Endodermal cell (in vitro differentiated cells): ENCODE measurements at regions not wholly inside any gene's neighbourhood (a gene's known extent, or its start where the extent isn't known, plus 50 kb on each side); places are given as distances from the start of the nearest gene placed in this dataset.

Experiments used
- DNase-seq: peaks from one replicate; pipeline ENCODE4 v3.0.0-alpha.2; 2017
- H3K27ac ChIP-seq: 2 replicates; pipeline ENCODE4 v1.5.1; 2013; ENCODE audit warnings: mild to moderate bottlenecking, low read depth, low read length, moderate library complexity
- H3K27me3 ChIP-seq: 2 replicates; pipeline ENCODE4 v1.6.1; 2013; ENCODE audit warnings: mild to moderate bottlenecking, low read length, moderate library complexity; ENCODE audit not compliant: insufficient read depth, control insufficient read depth, poor library complexity, severe bottlenecking
- H3K36me3 ChIP-seq: 2 replicates; pipeline ENCODE4 v1.7.0; 2013; ENCODE audit warnings: mild to moderate bottlenecking, low read length, moderate library complexity; ENCODE audit not compliant: control insufficient read depth, insufficient read depth
- H3K4me1 ChIP-seq: one replicate; pipeline ENCODE4 v1.7.0; 2013; ENCODE audit warnings: low read length; ENCODE audit not compliant: control insufficient read depth, insufficient read depth
- H3K4me3 ChIP-seq: 2 replicates; pipeline ENCODE4 v1.5.1; 2013; ENCODE audit warnings: mild to moderate bottlenecking, low read length, moderate library complexity
- H3K9ac ChIP-seq: 2 replicates; pipeline ENCODE4 v1.6.1; 2013; ENCODE audit warnings: mild to moderate bottlenecking, low read length, moderate library complexity; ENCODE audit not compliant: poor library complexity, severe bottlenecking; ENCODE audit errors: extremely low read depth
- H3K9me3 ChIP-seq: 2 replicates; pipeline ENCODE4 v1.6.1; 2013; ENCODE audit warnings: mild to moderate bottlenecking, low read length, moderate library complexity; ENCODE audit not compliant: control insufficient read depth
- H3K27ac Mint-ChIP-seq: 2 replicates; pipeline ENCODE4 v1.8.0; 2020; ENCODE audit warnings: mixed read lengths
- H3K27me3 Mint-ChIP-seq: 2 replicates; pipeline ENCODE4 v1.8.0; 2021; ENCODE audit warnings: mild to moderate bottlenecking, mixed read lengths; ENCODE audit not compliant: insufficient read depth
- H3K36me3 Mint-ChIP-seq: 2 replicates; pipeline ENCODE4 v1.8.0; 2020; ENCODE audit warnings: low read depth, mixed read lengths
- H3K4me1 Mint-ChIP-seq: 2 replicates; pipeline ENCODE4 v1.8.0; 2020; ENCODE audit warnings: mixed read lengths
- H3K4me3 Mint-ChIP-seq: 2 replicates; pipeline ENCODE4 v1.8.0; 2020; ENCODE audit warnings: mild to moderate bottlenecking, moderate library complexity, mixed read lengths
- H3K9me3 Mint-ChIP-seq: 2 replicates; pipeline ENCODE4 v1.8.0; 2020; ENCODE audit warnings: mild to moderate bottlenecking, mixed read lengths
- CTCF ChIP-seq: fragments of 200-600 bp; sonication (generic); conservative IDR thresholded peaks from 2 replicates; pipeline ENCODE4 v1.5.0; 2021; ENCODE audit warnings: antibody characterized with exemption, mild to moderate bottlenecking
- WGBS, 2 experiments: methylation state at CpG; one replicate each; pipeline versions ENCODE4 v1.1.5 to v1.1.7; 2013; ENCODE audit warnings: missing lambda C conversion rate in 2 of 2, mixed read lengths in 1 of 2; ENCODE audit not compliant: insufficient coverage in 1 of 2, insufficient read length in 1 of 2; 5-methylcytosine and 5-hydroxymethylcytosine counted together

GRCh38 chr5:161602736-161603135 lies 56.2 kb upstream of the GABRB2 start:
- WGBS, 2 experiments = 95 to 100% methylated on average over 1 of the region's 2 CpGs

GRCh38 chr5:161600156-161600555 lies 53.6 kb upstream of the GABRB2 start:
- H3K4me1 ChIP-seq = no peaks in the 10 kb centered on the region
- no peak overlapping the region for H3K27ac ChIP-seq
- peak; percentile 39 for DNase-seq
- H3K4me3 ChIP-seq = no peak overlapping the region
- no peaks in the 10 kb centered on the region for H3K36me3 Mint-ChIP-seq
- H3K9ac ChIP-seq = no peak overlapping the region
- H3K27me3 ChIP-seq = no peaks in the 10 kb centered on the region
- H3K27ac Mint-ChIP-seq = no peak overlapping the region
- 84 to 100% methylated on average over 1 to 3 of the region's 3 CpGs for WGBS, 2 experiments
- no peak for TF ChIP-seq CTCF
- peaks cover 3% of the 10 kb centered on the region for H3K9me3 Mint-ChIP-seq
- H3K27me3 Mint-ChIP-seq = no peaks in the 10 kb centered on the region
- H3K4me1 Mint-ChIP-seq = no peaks in the 10 kb centered on the region
- no peak overlapping the region for H3K4me3 Mint-ChIP-seq
- H3K36me3 ChIP-seq = no peaks in the 10 kb centered on the region
- no peaks in the 10 kb centered on the region for H3K9me3 ChIP-seq

More at GRCh38 chr5:161602736-161603135, 56.2 kb upstream of the GABRB2 start:
- no peaks in the 10 kb centered on the region for H3K27me3 Mint-ChIP-seq
- H3K4me1 Mint-ChIP-seq = no peaks in the 10 kb centered on the region
- no peaks in the 10 kb centered on the region for H3K4me1 ChIP-seq
- no peaks in the 10 kb centered on the region for H3K36me3 Mint-ChIP-seq
- H3K27ac ChIP-seq = no peak overlapping the region
- no peak for DNase-seq
- H3K4me3 ChIP-seq = no peak overlapping the region
- no peaks in the 10 kb centered on the region for H3K36me3 ChIP-seq
- no peaks in the 10 kb centered on the region for H3K9me3 ChIP-seq
- H3K27ac Mint-ChIP-seq = no peak overlapping the region
- no peak overlapping the region for H3K9ac ChIP-seq
- TF ChIP-seq CTCF = no peak
- H3K4me3 Mint-ChIP-seq = no peak overlapping the region
- H3K27me3 ChIP-seq = no peaks in the 10 kb centered on the region
- no peaks in the 10 kb centered on the region for H3K9me3 Mint-ChIP-seq

DNA sequence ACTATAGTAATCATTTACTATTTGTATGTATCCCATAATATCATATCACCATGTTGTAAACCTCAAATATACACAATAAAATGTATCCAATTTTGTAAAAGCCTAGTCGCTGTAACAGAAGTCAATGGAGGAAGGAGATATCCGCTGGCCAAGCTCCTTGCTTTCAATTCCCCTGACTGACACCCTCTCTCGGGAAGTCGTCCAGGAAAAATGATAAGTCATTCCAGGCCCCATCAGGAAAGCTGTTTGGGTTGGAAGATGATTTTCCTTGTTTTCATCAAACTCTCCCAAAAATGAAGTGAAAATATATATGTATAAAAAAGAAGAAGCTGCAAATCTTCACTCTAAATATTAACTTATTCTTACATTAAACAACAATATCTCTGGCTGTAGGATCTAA lies 52.2 kb upstream of the GABRB2 start:
- no peaks in the 10 kb centered on the region for H3K4me1 Mint-ChIP-seq
- H3K27me3 Mint-ChIP-seq = no peaks in the 10 kb centered on the region
- Histone ChIP-seq H3K4me3 (no peak overlapping the region), H3K27me3 (no peaks in the 10 kb centered on the region), H3K4me1 (no peaks in the 10 kb centered on the region), H3K9ac (no peak overlapping the region), H3K36me3 (no peaks in the 10 kb centered on the region), H3K27ac (no peak overlapping the region), H3K9me3 (no peaks in the 10 kb centered on the region)
- H3K27ac Mint-ChIP-seq = no peak overlapping the region
- peaks cover 3% of the 10 kb centered on the region for H3K9me3 Mint-ChIP-seq
- WGBS, 2 experiments = 97 to 100% methylated on average over 4 of the region's 4 CpGs
- H3K36me3 Mint-ChIP-seq = no peaks in the 10 kb centered on the region
- TF ChIP-seq CTCF = no peak
- no peak overlapping the region for H3K4me3 Mint-ChIP-seq
- no peak for DNase-seq
